GM12872 (cell line): ENCODE measurements at regions not wholly inside any gene's neighbourhood (a gene's known extent, or its start where the extent isn't known, plus 50 kb on each side); places are given as distances from the start of the nearest gene placed in this dataset.

Source experiments
- TF ChIP-seq, protein P1 (sequence below): IDR thresholded peaks from 3 replicates; pipeline ENCODE4 v1.5.1; 2011; ENCODE audit warnings: low read depth, mild to moderate bottlenecking, low read length, moderate library complexity; ENCODE audit not compliant: insufficient read depth

DNA sequence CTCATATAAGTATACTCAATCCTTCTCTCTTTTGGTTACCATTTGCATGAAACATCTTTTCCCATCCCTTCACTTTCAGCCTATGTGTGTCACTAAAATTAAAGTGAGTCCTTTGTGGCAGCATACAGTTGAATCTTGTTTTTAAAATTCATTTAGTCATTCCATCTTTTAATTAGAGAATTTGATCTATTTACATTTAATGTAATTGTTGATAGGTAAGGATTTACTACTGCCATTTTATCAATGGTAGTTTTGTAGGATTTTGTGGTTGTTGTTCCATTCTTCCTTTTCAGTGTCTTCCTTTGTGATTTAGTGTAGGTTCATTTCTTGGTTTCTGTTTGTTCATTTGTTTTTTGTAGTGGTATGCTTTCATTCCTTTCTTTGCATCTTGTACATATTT is 191.9 kb upstream of the CTNNB1 start:
- TF ChIP-seq, protein P1, sequence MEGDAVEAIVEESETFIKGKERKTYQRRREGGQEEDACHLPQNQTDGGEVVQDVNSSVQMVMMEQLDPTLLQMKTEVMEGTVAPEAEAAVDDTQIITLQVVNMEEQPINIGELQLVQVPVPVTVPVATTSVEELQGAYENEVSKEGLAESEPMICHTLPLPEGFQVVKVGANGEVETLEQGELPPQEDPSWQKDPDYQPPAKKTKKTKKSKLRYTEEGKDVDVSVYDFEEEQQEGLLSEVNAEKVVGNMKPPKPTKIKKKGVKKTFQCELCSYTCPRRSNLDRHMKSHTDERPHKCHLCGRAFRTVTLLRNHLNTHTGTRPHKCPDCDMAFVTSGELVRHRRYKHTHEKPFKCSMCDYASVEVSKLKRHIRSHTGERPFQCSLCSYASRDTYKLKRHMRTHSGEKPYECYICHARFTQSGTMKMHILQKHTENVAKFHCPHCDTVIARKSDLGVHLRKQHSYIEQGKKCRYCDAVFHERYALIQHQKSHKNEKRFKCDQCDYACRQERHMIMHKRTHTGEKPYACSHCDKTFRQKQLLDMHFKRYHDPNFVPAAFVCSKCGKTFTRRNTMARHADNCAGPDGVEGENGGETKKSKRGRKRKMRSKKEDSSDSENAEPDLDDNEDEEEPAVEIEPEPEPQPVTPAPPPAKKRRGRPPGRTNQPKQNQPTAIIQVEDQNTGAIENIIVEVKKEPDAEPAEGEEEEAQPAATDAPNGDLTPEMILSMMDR: no peak

DNA sequence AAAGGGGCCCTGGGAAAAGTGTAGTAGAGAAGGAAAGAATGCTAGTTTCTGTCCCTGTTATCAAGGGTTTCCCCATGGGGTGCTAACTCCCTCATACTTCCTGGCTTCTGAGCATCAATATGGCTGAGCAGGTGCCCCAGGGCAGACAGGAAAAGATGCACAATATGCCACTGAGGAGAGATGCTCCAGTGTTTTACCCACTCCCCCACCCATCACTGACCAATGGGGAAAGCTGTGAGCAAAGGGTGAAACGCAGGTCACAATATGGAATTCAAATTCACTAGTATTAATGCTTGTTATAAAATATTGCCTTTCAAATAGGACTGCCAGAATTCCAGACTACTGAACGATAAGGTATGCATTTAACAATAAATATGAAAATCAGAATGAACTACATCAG is 187.5 kb upstream of the CTNNB1 start:
- TF ChIP-seq, protein P1: no peak

DNA sequence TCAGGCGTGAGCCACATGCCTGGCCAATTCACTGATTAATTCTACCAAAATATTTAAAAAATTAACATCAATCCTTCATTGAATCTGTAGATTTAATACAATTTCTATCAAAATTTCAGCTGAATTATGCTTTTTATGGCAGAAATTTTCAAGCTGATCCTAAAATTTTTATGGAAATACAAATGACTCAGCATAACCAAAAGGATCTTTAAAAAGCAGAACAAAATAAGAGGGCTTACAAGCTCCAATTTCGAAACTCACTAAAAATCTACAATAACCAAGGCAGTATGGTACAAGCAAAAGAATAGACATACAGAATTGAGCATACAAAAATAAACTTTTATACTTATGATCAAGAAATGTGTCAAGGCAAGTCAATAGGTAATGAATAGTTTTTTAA is 180.4 kb upstream of the CTNNB1 start:
- TF ChIP-seq, protein P1: no peak

DNA sequence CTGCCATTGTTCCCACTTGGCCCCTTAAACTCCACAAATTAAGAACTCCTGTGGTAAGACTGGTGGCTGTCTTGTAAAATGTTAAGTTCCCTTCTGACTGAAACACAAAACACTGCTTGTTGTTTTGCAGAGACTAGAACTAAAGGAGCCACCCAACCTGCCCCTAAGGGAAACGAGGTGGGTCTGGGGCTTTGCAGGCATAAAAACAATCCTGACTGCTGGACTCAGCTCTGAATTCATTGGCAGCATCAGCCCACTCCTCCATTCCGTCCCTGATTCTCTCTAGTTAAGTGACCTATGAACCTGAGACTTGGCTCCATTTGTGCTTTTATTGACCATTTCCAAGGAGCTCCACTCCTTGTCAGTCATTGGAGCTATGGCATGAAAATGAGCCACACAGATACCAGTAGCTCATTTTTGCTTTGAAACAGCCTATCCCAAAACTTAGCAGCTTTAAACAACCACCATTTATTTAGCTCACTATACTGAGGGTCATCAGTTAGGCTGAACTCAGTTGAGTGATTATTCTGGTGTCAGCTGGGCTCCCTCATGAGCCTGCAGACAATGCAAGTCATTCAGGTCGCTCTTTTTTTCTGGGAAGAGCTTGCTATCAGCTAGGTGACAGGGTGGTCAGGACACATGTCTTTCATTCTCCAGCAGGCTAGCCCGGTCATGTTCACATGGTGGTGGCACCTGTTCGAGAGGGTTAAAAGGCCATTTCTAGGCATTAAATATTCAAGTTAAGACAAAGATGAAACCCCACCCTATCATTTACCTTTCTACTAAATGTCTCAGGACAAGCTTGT is 175.1 kb upstream of the CTNNB1 start:
- TF ChIP-seq, protein P1: no peak

DNA sequence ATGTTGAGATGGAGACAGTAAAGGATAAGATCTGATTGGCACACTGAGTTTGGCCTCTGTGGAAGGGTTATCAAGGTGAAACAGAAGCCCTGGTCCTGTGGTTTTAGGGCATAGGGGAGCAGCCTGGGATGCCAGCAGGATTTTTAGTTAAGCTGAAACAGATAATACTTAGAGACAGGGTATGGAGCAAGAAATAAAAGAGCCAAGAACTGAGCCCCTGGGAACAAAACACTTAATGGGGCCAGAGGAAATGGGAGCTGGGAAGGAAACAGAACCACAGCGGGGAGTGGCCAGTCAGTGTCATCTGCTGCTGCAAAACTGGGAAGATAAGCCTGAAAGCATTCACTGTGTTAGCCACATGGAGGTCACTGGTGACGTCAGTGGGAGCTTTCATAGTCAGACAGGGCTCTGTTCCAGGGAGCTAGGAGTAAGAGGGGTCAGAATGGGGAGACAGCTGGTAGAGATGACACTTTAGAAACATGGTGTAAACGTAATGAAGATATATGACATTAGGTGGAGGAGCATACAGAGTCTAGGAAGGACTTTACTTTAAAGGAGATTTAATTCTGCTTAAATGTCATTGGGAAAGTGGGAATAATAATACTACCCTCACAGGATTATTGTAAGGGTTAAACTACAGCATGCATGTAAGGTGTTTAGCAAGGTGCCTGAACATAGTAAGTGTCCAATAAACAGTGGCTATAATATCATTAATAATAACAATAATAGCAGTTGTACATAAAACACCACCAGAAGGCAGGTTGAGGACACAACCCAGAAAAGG is 172.7 kb upstream of the CTNNB1 start:
- TF ChIP-seq, protein P1: no peak

DNA sequence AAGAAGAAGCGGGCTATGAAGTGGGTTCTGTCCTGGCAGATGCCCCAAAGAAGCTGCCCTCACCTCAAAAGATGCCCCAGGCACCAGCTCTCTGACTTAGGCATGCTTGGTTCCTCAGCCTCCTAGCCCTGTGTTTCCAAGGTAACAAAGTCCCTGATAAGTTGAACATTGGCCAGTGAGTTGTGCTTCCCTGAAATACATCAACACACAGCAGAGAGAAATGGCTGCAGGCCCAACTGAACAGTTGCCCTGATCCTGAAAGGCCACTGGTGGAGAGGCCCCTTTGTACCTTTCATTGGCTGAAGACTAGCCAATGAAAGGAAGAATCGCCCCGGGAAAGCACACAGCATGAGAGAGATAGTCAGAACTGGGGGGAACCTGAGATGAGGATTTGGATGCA is 169.9 kb upstream of the CTNNB1 start:
- TF ChIP-seq, protein P1: no peak

DNA sequence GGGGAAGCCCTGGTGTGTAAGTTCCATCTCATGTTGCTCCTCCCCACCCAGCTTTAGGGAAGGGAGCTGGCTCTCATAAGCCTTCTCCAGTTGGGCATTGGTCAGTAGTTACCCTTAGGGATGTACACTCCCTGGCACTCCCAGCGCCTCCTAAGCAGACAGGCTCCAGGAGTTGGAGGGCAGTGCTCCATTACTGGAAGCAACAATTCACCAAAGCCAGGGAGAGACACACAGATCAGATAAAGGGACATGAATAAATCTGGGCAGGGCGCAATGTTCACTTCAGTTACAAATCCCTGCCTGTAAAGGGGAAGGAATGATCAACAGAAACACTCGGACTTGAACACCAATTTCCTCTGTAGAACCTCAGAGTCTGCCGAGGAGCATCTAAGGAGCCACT is 169.1 kb upstream of the CTNNB1 start:
- TF ChIP-seq, protein P1: no peak
